Fibroblast of pulmonary artery (primary cell): ENCODE measurements at regions not wholly inside any gene's neighbourhood (a gene's known extent, or its start where the extent isn't known, plus 50 kb on each side); places are given as distances from the start of the nearest gene placed in this dataset.

ENCODE experiments used
- DNase-seq: peaks from one replicate; pipeline ENCODE4 v3.0.0-alpha.2; 2010; ENCODE audit warnings: low read depth
- H3K4me3 ChIP-seq: replicated peaks from 2 replicates; pipeline ENCODE4 v1.5.1; 2011; ENCODE audit warnings: low read depth, mild to moderate bottlenecking, control low read depth, low read length, moderate library complexity
- TF ChIP-seq, protein P1 (sequence below): IDR thresholded peaks from 2 replicates; pipeline ENCODE4 v1.5.1; 2011; ENCODE audit warnings: mild to moderate bottlenecking, control low read depth, low read length, inconsistent platforms; ENCODE audit errors: missing control alignments

DNA sequence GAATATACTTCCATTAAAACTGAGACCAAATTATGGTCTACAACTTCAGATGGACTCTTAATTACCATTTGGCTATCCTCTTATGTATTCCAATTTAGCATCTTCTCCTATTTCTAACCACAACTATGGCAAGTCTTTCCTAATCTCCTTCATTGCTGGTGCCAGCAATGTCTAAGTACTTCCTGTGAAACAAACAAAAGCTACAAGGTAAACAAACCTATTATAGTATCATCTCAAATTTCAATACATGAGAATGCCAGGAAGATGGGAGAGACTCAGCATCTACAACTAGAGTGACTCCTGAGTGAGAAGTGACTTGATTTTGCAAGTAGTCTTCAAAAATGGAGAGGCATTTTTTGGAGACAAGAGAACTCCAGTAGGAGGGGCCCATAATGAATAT lies 202.9 kb upstream of the ATXN7L3B start:
- no peak overlapping the region for H3K4me3 ChIP-seq
- TF ChIP-seq, protein P1, sequence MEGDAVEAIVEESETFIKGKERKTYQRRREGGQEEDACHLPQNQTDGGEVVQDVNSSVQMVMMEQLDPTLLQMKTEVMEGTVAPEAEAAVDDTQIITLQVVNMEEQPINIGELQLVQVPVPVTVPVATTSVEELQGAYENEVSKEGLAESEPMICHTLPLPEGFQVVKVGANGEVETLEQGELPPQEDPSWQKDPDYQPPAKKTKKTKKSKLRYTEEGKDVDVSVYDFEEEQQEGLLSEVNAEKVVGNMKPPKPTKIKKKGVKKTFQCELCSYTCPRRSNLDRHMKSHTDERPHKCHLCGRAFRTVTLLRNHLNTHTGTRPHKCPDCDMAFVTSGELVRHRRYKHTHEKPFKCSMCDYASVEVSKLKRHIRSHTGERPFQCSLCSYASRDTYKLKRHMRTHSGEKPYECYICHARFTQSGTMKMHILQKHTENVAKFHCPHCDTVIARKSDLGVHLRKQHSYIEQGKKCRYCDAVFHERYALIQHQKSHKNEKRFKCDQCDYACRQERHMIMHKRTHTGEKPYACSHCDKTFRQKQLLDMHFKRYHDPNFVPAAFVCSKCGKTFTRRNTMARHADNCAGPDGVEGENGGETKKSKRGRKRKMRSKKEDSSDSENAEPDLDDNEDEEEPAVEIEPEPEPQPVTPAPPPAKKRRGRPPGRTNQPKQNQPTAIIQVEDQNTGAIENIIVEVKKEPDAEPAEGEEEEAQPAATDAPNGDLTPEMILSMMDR, result no peak
- DNase-seq, result peak; percentile 44

DNA sequence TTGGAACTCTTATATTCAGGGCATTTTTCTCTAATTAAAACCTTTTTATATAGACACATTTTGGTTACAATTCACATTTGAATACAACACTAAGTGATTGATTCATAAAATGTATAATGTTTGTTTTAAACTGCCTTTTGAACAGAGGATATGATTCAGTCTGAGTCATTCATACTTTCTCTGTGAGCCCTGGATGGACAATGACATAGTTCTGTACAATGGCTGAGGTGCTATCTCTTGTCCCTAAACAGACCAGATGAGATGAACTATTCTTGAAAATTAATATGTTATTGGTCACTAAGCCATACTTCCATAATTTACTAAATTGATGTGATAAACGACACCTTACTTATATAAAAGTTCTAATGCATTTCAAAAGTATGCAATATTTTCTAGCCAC lies 199.7 kb upstream of the ATXN7L3B start:
- H3K4me3 ChIP-seq, result no peak overlapping the region
- TF ChIP-seq, protein P1, result no peak
- DNase-seq, result peak; percentile 65

DNA sequence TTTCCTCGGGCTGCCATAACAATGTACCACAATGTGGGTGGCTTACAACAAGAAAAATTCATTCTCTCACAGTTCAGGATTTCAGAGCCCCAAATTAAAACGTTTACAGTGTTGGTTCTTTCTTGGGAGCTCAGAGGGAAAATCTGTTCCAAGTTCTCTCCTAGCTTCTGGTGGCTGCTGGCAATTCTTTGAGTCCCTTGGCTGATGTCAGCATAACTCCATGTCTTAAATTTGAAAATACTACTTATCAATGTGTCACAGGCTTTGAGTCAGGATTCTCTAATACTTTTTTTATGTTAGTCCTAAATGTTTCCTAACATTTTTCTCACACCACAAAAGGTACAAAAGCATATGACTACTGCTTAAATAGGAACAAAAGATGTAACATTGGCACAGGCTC lies 198.4 kb upstream of the ATXN7L3B start:
- no peak overlapping the region for H3K4me3 ChIP-seq
- no peak for DNase-seq
- TF ChIP-seq, protein P1, result no peak

DNA sequence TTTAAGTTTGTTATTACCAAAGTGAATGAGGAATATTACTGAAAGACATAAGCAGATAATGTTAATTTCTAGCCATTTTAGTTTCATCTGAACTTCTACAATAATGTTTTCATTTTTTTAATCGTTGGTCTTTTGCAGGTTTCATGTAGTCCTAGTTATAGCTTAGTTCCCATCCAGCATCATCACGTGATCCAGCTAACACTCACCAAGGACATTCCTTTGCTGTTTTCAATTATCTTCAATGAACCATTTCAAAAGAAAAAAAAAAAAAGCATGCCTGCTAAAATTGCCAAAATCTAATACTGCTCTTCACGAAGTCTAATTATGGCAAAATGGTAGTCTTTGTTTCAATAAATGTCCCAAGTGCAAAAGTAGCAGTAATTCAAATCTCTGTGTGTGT lies 187.7 kb upstream of the ATXN7L3B start:
- no peak overlapping the region for H3K4me3 ChIP-seq
- DNase-seq, result no peak
- TF ChIP-seq, protein P1, result no peak

DNA sequence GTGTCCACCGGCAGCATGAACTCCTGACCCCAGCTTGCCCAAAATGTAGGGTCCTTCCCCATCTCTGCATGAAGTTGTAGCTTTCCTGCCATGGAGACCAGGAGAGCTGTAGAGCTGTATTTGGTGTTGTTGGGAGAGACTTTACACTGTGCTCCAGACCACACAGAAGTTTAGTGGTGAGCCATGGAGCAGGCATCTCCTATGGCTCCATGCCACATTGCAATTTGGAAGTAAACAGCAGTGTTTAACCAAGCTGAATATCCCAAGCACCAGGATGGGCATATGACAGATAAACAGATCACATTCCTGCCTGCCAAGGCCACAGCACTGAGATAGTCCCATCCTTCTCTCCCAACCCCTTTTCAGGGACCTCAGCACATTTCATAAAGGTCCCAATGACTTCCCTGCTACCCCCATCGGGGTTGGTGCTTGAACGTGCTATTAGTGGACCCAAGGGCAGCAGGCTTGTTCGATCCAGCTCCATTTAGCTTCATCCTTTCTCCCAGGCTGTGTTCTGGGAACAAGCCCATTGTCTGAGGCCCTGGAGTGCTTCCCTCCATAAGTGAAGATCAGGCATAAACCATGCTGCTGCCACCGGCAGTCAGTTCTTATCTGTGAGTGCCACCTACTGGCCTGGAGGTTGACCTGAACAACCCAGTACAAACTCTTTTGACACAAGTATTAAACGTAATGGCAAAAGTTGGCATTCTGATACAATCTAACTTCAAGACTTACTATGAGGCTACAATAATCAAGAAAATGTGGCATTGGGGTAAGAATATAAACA lies 172.3 kb upstream of the ATXN7L3B start:
- TF ChIP-seq, protein P1, result peak; percentile 76
- no peak overlapping the region for H3K4me3 ChIP-seq
- peak; percentile 79 for DNase-seq

DNA sequence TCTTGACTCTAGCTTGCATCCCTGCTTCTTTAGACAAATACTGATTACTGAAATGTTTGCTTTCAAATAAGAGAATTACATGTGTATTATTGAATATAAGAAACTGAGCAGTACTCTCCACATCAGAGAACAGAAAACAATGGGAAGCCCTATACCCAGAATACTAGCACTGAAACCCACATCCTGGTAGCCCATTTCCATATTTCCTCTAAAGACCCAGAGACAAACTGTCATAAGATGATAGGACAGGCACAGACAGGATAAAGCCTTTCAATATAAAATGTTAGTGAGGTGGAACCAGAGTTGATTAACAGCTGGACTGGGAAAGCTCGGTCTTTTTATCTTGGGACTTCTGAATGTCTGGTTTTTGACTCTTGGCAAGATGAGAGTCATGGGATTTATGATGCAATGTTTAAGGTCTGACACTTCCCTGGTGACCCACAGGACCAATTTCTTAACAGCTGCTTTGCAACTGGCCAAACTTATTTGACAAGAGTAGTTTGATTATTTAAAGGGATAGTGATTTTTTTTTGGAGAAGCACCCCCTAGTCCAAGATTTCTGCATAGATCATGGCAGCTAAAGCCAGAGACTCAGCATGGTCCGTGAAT lies 166.9 kb upstream of the ATXN7L3B start:
- peak; percentile 17 for DNase-seq
- TF ChIP-seq, protein P1, result no peak
- H3K4me3 ChIP-seq, result no peak overlapping the region
